ENCODE measurements at regions not wholly inside any gene's neighbourhood (a gene's known extent, or its start where the extent isn't known, plus 50 kb on each side); places are given as distances from the start of the nearest gene placed in this dataset.

GRCh38 chr14:23697680-23698079 is 61.5 kb downstream of the DHRS2 start:
- Histone ChIP-seq H3K9ac (ENCODE audit: low read depth in 1 of 2, low read length in 2 of 2) (no peak overlapping the region), H3K9me3 (ENCODE audit: control insufficient read depth in 4 of 4, low read length in 3 of 4) (no peaks in the 10 kb centered on the region), H3K36me3 (ENCODE audit: control insufficient read depth in 4 of 4, insufficient read depth in 3 of 4, low read depth in 1 of 4, low read length in 3 of 4) (no peaks in the 10 kb centered on the region), H3K4me1 (ENCODE audit: control insufficient read depth in 4 of 4, insufficient read depth in 4 of 4, low read length in 3 of 4) (peaks cover 0 to 15% (median 12%) of the 10 kb centered on the region in 4 donors), H3K4me3 (ENCODE audit: low read depth in 1 of 3, low read length in 3 of 3) (no peak overlapping the region), H3K27me3 (ENCODE audit: control insufficient read depth in 4 of 4, insufficient read depth in 4 of 4, low read length in 3 of 4) (no peaks in the 10 kb centered on the region), H3K27ac (ENCODE audit: low read depth in 1 of 2, low read length in 2 of 2) (no peak overlapping the region)
- no peak for DNase-seq (ENCODE audit: low spot score)
- 81% methylated on average over 4 of the region's 4 CpGs for WGBS
- TF ChIP-seq FOXA1 (IDR thresholded peaks at IDR 0.05) = no peak

GRCh38 chr14:23702656-23703426 is 66.7 kb downstream of the DHRS2 start:
- Histone ChIP-seq H3K36me3 (ENCODE audit: control insufficient read depth in 4 of 4, insufficient read depth in 3 of 4, low read depth in 1 of 4, low read length in 3 of 4) (no peaks in the 10 kb centered on the region), H3K4me1 (ENCODE audit: control insufficient read depth in 4 of 4, insufficient read depth in 4 of 4, low read length in 3 of 4) (no peaks in the 10 kb centered on the region), H3K9ac (ENCODE audit: low read depth in 1 of 2, low read length in 2 of 2) (no peak overlapping the region), H3K4me3 (ENCODE audit: low read depth in 1 of 3, low read length in 3 of 3) (no peak overlapping the region), H3K9me3 (ENCODE audit: control insufficient read depth in 4 of 4, low read length in 3 of 4) (peaks cover 0 to 7% (median 0%) of the 10 kb centered on the region in 4 donors), H3K27me3 (ENCODE audit: control insufficient read depth in 4 of 4, insufficient read depth in 4 of 4, low read length in 3 of 4) (no peaks in the 10 kb centered on the region), H3K27ac (ENCODE audit: low read depth in 1 of 2, low read length in 2 of 2) (no peak overlapping the region)
- DNase-seq (ENCODE audit: low spot score) = no peak
- TF ChIP-seq HNF4A (conservative IDR thresholded peaks at IDR 0.05) (no peak), EGR1 (IDR thresholded peaks at IDR 0.05; ENCODE audit: low read depth in 2 of 2) (no peak), JUND (IDR thresholded peaks at IDR 0.05) (no peak), SP1 (IDR thresholded peaks at IDR 0.05) (no peak), FOXA2 (IDR thresholded peaks at IDR 0.05) (no peak), ZBTB33 (IDR thresholded peaks at IDR 0.05) (no peak), RAD21 (IDR thresholded peaks at IDR 0.05) (no peak), GABPA (IDR thresholded peaks at IDR 0.05 in 1 of 2, conservative IDR thresholded peaks at IDR 0.05 in 1 of 2) (no peak), FOXA1 (IDR thresholded peaks at IDR 0.05) (no peak), TAF1 (conservative IDR thresholded peaks at IDR 0.05) (no peak), RXRA (IDR thresholded peaks at IDR 0.05) (no peak), HNF4G (IDR thresholded peaks at IDR 0.05) (no peak), NR2F2 (IDR thresholded peaks at IDR 0.05) (no peak), YY1 (IDR thresholded peaks at IDR 0.05) (no peak)
- TF ChIP-seq, protein P1, sequence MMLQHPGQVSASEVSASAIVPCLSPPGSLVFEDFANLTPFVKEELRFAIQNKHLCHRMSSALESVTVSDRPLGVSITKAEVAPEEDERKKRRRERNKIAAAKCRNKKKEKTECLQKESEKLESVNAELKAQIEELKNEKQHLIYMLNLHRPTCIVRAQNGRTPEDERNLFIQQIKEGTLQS (IDR thresholded peaks at IDR 0.05) = no peak
- TF ChIP-seq, protein P2, sequence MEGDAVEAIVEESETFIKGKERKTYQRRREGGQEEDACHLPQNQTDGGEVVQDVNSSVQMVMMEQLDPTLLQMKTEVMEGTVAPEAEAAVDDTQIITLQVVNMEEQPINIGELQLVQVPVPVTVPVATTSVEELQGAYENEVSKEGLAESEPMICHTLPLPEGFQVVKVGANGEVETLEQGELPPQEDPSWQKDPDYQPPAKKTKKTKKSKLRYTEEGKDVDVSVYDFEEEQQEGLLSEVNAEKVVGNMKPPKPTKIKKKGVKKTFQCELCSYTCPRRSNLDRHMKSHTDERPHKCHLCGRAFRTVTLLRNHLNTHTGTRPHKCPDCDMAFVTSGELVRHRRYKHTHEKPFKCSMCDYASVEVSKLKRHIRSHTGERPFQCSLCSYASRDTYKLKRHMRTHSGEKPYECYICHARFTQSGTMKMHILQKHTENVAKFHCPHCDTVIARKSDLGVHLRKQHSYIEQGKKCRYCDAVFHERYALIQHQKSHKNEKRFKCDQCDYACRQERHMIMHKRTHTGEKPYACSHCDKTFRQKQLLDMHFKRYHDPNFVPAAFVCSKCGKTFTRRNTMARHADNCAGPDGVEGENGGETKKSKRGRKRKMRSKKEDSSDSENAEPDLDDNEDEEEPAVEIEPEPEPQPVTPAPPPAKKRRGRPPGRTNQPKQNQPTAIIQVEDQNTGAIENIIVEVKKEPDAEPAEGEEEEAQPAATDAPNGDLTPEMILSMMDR (IDR thresholded peaks at IDR 0.05; ENCODE audit: low read depth, low read length, missing input control) = no peak
- TF ChIP-seq, protein P3, sequence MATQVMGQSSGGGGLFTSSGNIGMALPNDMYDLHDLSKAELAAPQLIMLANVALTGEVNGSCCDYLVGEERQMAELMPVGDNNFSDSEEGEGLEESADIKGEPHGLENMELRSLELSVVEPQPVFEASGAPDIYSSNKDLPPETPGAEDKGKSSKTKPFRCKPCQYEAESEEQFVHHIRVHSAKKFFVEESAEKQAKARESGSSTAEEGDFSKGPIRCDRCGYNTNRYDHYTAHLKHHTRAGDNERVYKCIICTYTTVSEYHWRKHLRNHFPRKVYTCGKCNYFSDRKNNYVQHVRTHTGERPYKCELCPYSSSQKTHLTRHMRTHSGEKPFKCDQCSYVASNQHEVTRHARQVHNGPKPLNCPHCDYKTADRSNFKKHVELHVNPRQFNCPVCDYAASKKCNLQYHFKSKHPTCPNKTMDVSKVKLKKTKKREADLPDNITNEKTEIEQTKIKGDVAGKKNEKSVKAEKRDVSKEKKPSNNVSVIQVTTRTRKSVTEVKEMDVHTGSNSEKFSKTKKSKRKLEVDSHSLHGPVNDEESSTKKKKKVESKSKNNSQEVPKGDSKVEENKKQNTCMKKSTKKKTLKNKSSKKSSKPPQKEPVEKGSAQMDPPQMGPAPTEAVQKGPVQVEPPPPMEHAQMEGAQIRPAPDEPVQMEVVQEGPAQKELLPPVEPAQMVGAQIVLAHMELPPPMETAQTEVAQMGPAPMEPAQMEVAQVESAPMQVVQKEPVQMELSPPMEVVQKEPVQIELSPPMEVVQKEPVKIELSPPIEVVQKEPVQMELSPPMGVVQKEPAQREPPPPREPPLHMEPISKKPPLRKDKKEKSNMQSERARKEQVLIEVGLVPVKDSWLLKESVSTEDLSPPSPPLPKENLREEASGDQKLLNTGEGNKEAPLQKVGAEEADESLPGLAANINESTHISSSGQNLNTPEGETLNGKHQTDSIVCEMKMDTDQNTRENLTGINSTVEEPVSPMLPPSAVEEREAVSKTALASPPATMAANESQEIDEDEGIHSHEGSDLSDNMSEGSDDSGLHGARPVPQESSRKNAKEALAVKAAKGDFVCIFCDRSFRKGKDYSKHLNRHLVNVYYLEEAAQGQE (IDR thresholded peaks at IDR 0.05) = no peak
- TF ChIP-seq, protein P4, sequence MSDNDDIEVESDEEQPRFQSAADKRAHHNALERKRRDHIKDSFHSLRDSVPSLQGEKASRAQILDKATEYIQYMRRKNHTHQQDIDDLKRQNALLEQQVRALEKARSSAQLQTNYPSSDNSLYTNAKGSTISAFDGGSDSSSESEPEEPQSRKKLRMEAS (IDR thresholded peaks at IDR 0.05) = no peak
- 70% methylated on average over 2 of the region's 2 CpGs for WGBS

Data from liver (tissue), 8 donors.